Neural cell (in vitro differentiated cells): ENCODE measurements at regions not wholly inside any gene's neighbourhood (a gene's known extent, or its start where the extent isn't known, plus 50 kb on each side); places are given as distances from the start of the nearest gene placed in this dataset.

Source experiments
- CTCF ChIP-seq: fragments of 450-650 bp; IDR thresholded peaks from 2 replicates; pipeline ENCODE4 v1.5.1; 2014; ENCODE audit warnings: antibody characterized with exemption, mild to moderate bottlenecking, moderate library complexity; ENCODE audit not compliant: poor library complexity, severe bottlenecking
- EZH2 ChIP-seq: fragments of 200-600, 300-800 bp; shearing (Covaris generic), sonication (generic); IDR thresholded peaks from 2 replicates; pipeline ENCODE4 v1.6.1; 2014; ENCODE audit warnings: antibody characterized with exemption, low read length, borderline replicate concordance, mild to moderate bottlenecking; ENCODE audit not compliant: insufficient read depth, poor library complexity, severe bottlenecking
- RAD21 ChIP-seq: fragments of 450-650 bp; conservative IDR thresholded peaks from 2 replicates; pipeline ENCODE4 v1.6.1; 2014; ENCODE audit warnings: antibody characterized with exemption, mild to moderate bottlenecking, moderate library complexity
- REST ChIP-seq: IDR thresholded peaks from 2 replicates; pipeline ENCODE4 v1.6.1; 2012; ENCODE audit warnings: borderline replicate concordance
- SMC3 ChIP-seq: fragments of 450-650 bp; conservative IDR thresholded peaks from 2 replicates; pipeline ENCODE4 v1.6.1; 2014; ENCODE audit warnings: antibody characterized with exemption, mild to moderate bottlenecking, moderate library complexity; ENCODE audit not compliant: poor library complexity

DNA sequence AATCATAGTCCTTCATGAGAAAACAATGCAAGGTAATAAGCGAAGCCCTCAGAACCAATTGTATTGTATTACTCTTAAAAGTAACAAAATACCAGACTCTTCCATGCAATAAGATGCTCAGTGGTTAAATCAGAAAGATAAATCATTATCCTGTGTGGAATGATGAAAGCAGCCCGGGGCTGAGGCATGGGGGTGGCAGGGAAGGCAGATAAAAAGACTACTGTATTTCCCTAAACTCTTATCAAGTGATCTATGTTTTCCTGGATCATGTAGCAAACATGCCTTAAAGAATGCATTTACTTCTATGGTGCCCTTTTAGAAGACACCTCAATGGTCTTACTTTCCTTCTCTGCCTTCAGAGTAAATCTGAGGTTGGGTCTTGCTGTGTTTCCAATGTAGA, 105.6 kb upstream of the DAPK1 start:
- no peak for TF ChIP-seq CTCF
- no peak for TF ChIP-seq RAD21
- TF ChIP-seq EZH2: no peak
- TF ChIP-seq REST: no peak
- no peak for TF ChIP-seq SMC3
